Stimulated activated CD4-positive, alpha-beta T cell treated with anti-CD3 and anti-CD28 coated beads, Interleukin-4, amount 100 ng/mL, for 1 hour (primary cell): ENCODE measurements at regions not wholly inside any gene's neighbourhood (a gene's known extent, or its start where the extent isn't known, plus 50 kb on each side); places are given as distances from the start of the nearest gene placed in this dataset.

Experiments used
- DNase-seq: peaks from one replicate; pipeline ENCODE4 v3.0.0-alpha.2; 2020

- no peak for DNase-seq
These were observed 496.9 kb upstream of the SUCLG2 start for GRCh38 chr3:68151359-68151758.

DNA sequence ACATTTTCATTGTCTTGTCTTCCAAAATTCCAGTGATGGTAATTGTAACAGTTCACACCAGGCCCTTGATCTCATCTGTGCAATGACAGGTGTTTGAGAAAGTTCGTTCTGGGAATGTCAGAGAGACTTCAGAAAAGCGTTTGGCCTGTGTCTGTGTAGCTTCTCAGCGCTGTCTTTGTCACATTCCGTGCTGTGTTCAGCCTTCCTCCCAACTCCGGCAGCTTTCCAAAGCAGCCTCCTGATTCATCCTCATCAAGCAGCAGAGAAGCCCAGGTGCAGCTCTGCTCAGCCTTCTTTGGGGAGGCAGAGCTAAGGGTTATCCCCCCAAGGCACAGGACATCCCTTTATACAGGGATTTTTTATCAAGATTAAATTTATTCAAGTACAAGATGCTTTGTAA is 494.0 kb upstream of the SUCLG2 start:
- no peak for DNase-seq

- DNase-seq = no peak
These were observed 488.0 kb upstream of the SUCLG2 start for GRCh38 chr3:68142441-68142840.

- no peak for DNase-seq
These were observed 485.5 kb upstream of the SUCLG2 start for GRCh38 chr3:68139897-68140296.

- no peak for DNase-seq
These were observed 482.0 kb upstream of the SUCLG2 start for GRCh38 chr3:68136411-68136810.

DNA sequence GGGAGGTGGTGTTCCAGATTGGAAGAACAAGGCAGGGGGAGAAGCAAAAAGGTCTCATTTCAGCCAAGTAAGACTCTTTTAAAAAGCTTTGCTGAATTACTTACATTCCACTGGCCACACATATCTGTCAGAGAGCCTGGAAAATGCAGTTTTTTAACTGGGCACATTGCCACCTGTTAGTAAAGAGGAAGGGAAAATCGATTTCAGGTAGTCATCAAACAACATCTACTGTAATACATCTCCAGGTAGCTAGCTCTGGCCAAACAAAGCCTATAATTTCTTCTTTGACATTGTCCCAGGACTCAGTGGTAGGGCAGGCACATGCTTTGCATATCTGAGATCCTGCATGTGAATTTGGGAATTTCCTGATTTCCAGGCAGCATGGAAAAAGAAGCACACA is 480.7 kb upstream of the SUCLG2 start:
- no peak for DNase-seq

- DNase-seq = no peak
These were observed 474.7 kb upstream of the SUCLG2 start for GRCh38 chr3:68129065-68129464.

GRCh38 chr3:68123231-68123630 is 468.8 kb upstream of the SUCLG2 start:
- no peak for DNase-seq

- no peak for DNase-seq
These were observed 466.9 kb upstream of the SUCLG2 start for GRCh38 chr3:68121287-68121686.

DNA sequence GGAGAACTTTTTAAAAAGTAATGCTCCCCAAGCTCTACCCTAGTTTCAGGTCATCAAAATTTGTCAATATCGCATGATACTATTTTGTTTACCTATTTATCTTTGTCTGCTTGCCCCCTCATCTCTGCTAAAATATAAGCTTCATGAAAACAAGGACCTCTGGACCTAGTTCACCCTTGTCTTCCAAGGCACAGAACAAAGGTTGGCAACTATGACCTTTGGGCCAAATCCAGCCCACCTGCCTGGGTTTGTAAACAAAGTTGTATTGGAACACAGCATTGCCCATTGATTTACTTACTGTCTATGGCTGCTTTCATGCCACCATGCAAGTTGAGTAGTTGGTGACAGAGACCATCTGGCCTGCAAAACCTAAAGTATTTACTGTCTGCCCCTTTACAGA is 462.2 kb upstream of the SUCLG2 start:
- no peak for DNase-seq

- DNase-seq = no peak
These were observed 449.4 kb upstream of the SUCLG2 start for GRCh38 chr3:68103811-68104210.

GRCh38 chr3:68090571-68090970 is 436.2 kb upstream of the SUCLG2 start:
- DNase-seq = no peak

DNA sequence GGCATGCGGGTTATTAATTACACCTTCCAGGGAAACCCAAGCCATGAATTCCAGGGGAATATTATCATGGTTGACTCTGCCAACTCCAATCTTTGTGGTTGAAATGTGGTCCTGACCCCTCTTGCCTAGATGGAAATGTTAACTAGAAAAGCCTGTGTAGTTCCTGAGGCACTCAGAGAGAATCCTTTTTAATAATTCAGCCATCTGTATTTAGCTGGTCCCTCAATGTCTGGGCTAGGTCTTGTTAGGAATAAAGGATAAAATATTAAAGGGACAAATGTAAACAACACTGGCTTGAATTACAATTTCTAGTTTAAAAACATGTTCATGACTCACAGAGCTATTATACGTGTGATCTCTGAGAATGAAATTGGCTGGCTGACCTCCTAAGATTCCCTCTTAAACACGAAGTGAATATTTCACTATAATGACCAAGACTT is 435.2 kb upstream of the SUCLG2 start:
- DNase-seq = no peak

DNA sequence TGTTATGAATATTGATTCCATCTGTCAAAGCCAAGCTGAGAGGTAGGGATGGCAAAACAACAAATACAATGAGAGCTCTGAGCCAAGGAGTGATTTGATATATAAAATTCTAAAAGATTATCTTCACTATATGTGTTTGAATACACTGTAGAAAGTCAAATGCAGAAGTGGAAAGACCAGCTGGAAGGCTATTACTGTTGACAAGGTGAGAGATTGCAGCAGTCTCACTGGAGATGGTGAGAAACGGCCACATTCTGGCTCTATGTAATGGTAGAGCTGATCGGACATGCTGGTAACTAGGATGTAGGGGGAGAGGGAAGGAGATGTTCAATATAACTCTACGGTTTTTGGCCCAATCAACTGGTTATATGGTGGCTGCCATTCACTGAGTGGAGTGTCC is 434.2 kb upstream of the SUCLG2 start:
- no peak for DNase-seq

- DNase-seq = no peak
These were observed 433.8 kb upstream of the SUCLG2 start for GRCh38 chr3:68088216-68088615.

GRCh38 chr3:68072062-68072461 is 417.6 kb upstream of the SUCLG2 start:
- no peak for DNase-seq

- DNase-seq = no peak
These were observed 415.8 kb upstream of the SUCLG2 start for GRCh38 chr3:68070186-68070585.

- no peak for DNase-seq
These were observed 412.9 kb upstream of the SUCLG2 start for GRCh38 chr3:68067314-68067713.

GRCh38 chr3:68062926-68063325 is 408.5 kb upstream of the SUCLG2 start:
- no peak for DNase-seq

- DNase-seq = no peak
These were observed 406.5 kb upstream of the SUCLG2 start for GRCh38 chr3:68060910-68061309.

DNA sequence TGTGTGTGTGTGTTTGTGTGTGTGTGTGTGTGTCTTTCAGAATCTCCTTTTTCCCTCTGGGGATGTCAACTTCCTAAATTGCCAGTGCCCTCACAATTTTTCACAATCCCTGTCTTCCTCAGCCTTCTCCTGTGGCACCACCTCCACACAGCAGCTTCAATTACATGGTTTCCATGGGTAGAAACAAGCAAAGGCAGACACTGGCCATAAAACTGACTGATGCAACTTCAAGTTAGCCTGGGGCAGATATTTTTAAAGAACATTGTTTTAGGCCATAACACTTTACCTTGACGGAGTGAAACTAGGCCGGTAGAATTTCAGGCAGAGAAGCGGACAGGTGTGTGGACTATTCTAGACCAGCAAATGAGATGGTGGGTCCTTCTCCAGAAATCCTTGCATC is 405.8 kb upstream of the SUCLG2 start:
- no peak for DNase-seq

GRCh38 chr3:68059628-68060152 is 405.3 kb upstream of the SUCLG2 start:
- no peak for DNase-seq

GRCh38 chr3:68057637-68058320 is 403.4 kb upstream of the SUCLG2 start:
- DNase-seq = peak; percentile 33

- no peak for DNase-seq
These were observed 402.1 kb upstream of the SUCLG2 start for GRCh38 chr3:68056556-68056955.

GRCh38 chr3:68055215-68055614 is 400.8 kb upstream of the SUCLG2 start:
- DNase-seq = no peak
